Calu3 (cell line): ENCODE measurements at regions not wholly inside any gene's neighbourhood (a gene's known extent, or its start where the extent isn't known, plus 50 kb on each side); places are given as distances from the start of the nearest gene placed in this dataset.

Experiments
- BruUV-seq: library from RNA; stranded (reverse); fragments of 400-500 nt; replicated peaks from 2 replicates; lab custom pipeline; 2021; lab: Mats Ljungman, UMichigan
- CTCF ChIA-PET: fragments of 300-600 bp; sonication (Branson Sonifier 250); formaldehyde crosslinking; loops from one replicate; lab custom pipeline; 2022; ENCODE audit warnings: antibody characterized with exemption; lab: Charles Lee
- DNase-seq: peaks from one replicate; pipeline ENCODE4 v3.0.0; 2022
- H3K27ac Mint-ChIP-seq: one replicate; pipeline ENCODE4 v1.8.0; 2022; ENCODE audit warnings: mixed read lengths; ENCODE audit not compliant: unreplicated experiment
- H3K27me3 Mint-ChIP-seq: one replicate; pipeline ENCODE4 v1.8.0; 2022; ENCODE audit warnings: mixed read lengths; ENCODE audit not compliant: unreplicated experiment
- H3K36me3 Mint-ChIP-seq: one replicate; pipeline ENCODE4 v1.8.0; 2022; ENCODE audit warnings: mild to moderate bottlenecking, moderate library complexity, mixed read lengths; ENCODE audit not compliant: insufficient read depth, unreplicated experiment
- H3K4me1 Mint-ChIP-seq: one replicate; pipeline ENCODE4 v1.8.0; 2022; ENCODE audit warnings: mild to moderate bottlenecking, low read depth, mixed read lengths; ENCODE audit not compliant: unreplicated experiment
- H3K4me3 Mint-ChIP-seq: one replicate; pipeline ENCODE4 v1.8.0; 2022; ENCODE audit warnings: mild to moderate bottlenecking, low read depth, moderate library complexity, mixed read lengths; ENCODE audit not compliant: unreplicated experiment
- H3K9me3 Mint-ChIP-seq: one replicate; pipeline ENCODE4 v1.8.0; 2022; ENCODE audit warnings: low read depth, mixed read lengths; ENCODE audit not compliant: unreplicated experiment
- intact Hi-C: fragments of 100-400 bp; cut with micrococcal nuclease; formaldehyde crosslinking; loops from one replicate; pipeline ENCODE4 v1.10.0; 2022; ENCODE audit not compliant: unreplicated experiment
- TF ChIP-seq, protein P1 (sequence below): fragments of 200-600 bp; IDR thresholded peaks from one replicate; pipeline ENCODE4 v1.8.0; 2022; ENCODE audit warnings: antibody characterized with exemption; ENCODE audit not compliant: unreplicated experiment

DNA sequence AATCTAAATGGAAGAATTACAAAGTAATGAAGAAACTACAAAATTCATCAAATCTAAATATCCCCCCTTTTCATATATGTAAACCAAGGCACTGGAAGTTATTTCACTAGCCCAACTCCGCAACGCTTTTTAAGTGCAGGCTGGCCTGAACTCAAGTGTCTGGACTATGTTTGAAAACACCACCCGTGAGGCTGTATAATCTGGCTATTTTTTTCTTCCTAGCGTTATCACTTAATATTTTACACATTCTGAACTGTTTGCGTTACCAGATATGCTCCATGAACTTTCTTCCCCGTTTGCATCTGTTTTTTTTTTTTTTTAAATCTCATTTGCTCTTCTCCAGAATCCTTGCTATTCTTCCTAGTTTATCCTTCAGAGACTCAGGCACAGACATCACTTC, 619.5 kb upstream of the CBLB start:
- Mint-ChIP-seq H3K9me3 (peaks cover 3% of the 10 kb centered on the region), H3K36me3 (no peaks in the 10 kb centered on the region), H3K27ac (no peak overlapping the region), H3K4me1 (no peaks in the 10 kb centered on the region), H3K27me3 (no peaks in the 10 kb centered on the region), H3K4me3 (no peak overlapping the region)
- CTCF ChIA-PET: no interaction called here
- TF ChIP-seq, protein P1, sequence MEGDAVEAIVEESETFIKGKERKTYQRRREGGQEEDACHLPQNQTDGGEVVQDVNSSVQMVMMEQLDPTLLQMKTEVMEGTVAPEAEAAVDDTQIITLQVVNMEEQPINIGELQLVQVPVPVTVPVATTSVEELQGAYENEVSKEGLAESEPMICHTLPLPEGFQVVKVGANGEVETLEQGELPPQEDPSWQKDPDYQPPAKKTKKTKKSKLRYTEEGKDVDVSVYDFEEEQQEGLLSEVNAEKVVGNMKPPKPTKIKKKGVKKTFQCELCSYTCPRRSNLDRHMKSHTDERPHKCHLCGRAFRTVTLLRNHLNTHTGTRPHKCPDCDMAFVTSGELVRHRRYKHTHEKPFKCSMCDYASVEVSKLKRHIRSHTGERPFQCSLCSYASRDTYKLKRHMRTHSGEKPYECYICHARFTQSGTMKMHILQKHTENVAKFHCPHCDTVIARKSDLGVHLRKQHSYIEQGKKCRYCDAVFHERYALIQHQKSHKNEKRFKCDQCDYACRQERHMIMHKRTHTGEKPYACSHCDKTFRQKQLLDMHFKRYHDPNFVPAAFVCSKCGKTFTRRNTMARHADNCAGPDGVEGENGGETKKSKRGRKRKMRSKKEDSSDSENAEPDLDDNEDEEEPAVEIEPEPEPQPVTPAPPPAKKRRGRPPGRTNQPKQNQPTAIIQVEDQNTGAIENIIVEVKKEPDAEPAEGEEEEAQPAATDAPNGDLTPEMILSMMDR: no peak
- DNase-seq: no peak
- no TSS peak for BruUV-seq
- intact Hi-C loops: loop anchor here (1.0 kb wide), 1 partner anchor 87 kb away; no protein-coding TSS in a partner anchor

DNA sequence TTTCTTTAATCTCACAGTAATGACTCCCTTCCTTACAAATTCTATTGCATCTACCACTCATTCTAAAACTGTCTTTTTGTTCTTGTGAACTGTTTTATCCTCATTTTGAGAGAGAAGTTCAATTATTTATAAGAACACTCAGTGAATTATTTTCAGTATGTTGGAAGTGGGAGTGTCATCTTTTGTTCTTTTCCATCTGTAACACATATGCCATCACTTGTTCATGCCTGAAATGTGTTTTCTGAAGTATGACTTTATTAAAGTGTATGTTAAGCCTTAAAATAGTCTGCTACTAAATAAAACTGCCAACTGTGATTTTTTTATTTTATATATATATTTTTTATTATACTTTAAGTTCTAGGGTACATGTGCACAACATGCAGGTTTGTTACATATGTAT, 623.0 kb upstream of the CBLB start:
- peaks cover 3% of the 10 kb centered on the region for H3K9me3 Mint-ChIP-seq
- CTCF ChIA-PET: no interaction called here
- H3K27me3 Mint-ChIP-seq: no peaks in the 10 kb centered on the region
- H3K27ac Mint-ChIP-seq: no peak overlapping the region
- BruUV-seq: no TSS peak
- H3K4me3 Mint-ChIP-seq: no peak overlapping the region
- DNase-seq: no peak
- H3K4me1 Mint-ChIP-seq: no peaks in the 10 kb centered on the region
- no peaks in the 10 kb centered on the region for H3K36me3 Mint-ChIP-seq
- TF ChIP-seq, protein P1: no peak
- intact Hi-C loops: no loop called here

DNA sequence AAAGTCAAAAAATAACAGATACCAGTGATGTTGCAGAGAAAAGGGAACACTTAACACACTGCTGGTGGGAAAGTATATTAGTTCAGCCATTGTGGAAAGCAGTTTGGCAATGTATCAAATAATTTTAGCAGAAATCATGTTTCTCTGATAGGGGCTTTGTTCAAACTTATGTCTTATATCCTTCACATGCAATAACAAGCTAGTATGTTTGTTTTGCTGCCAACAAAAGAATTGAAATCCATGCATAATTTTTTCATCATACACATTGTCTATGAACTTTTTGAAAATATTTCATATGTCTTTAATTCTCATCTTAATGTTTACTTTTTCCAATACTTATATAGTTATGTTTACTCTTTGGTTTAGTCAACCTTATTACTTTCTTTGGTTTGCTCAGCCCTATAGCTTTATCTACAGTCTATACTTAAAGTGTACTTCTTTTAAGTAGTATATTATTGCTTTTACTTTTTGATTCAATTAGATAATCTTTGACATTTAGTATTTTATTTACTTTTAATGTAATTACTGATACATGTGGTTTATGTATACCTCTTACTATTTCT, 639.6 kb upstream of the CBLB start:
- no TSS peak for BruUV-seq
- CTCF ChIA-PET: no interaction called here
- H3K36me3 Mint-ChIP-seq: no peaks in the 10 kb centered on the region
- intact Hi-C loops: no loop called here
- H3K27ac Mint-ChIP-seq: no peak overlapping the region
- no peak overlapping the region for H3K4me3 Mint-ChIP-seq
- H3K27me3 Mint-ChIP-seq: no peaks in the 10 kb centered on the region
- H3K4me1 Mint-ChIP-seq: no peaks in the 10 kb centered on the region
- TF ChIP-seq, protein P1: no peak
- no peaks in the 10 kb centered on the region for H3K9me3 Mint-ChIP-seq
- DNase-seq: no peak

DNA sequence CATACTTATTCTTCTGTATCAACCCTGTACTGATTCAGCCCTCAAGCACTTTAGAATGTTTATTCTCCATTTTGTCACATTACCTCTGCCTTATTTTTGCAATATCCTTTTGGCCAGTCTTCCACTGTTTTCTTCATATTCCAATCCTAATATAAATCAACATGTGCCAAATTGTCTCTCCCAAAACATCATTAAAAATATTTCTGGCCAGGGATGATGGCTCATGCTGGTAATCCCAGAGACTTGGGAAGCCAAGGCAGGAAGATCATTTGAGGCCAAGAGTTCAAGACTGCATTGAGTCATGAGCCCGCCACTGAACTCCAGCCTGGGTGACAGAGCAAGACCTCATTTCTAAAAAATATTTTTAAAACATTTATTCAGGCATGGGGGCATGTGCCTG, 641.4 kb upstream of the CBLB start:
- Mint-ChIP-seq H3K36me3 (no peaks in the 10 kb centered on the region), H3K9me3 (no peaks in the 10 kb centered on the region), H3K4me3 (no peak overlapping the region), H3K27me3 (no peaks in the 10 kb centered on the region), H3K4me1 (no peaks in the 10 kb centered on the region), H3K27ac (no peak overlapping the region)
- TF ChIP-seq, protein P1: no peak
- no peak for DNase-seq
- BruUV-seq: no TSS peak
- intact Hi-C loops: no loop called here
- CTCF ChIA-PET: interaction anchor here (0.7 kb wide), 1 partner anchor 582 kb away, joined by 3 read pairs; no protein-coding TSS in a partner anchor
